GM06990 (cell line): ENCODE measurements at regions not wholly inside any gene's neighbourhood (a gene's known extent, or its start where the extent isn't known, plus 50 kb on each side); places are given as distances from the start of the nearest gene placed in this dataset.

Source experiments
- DNase-seq: peaks from one replicate; pipeline ENCODE4 v3.0.0-alpha.2; 2011; ENCODE audit not compliant: insufficient read length; ENCODE audit errors: extremely low read depth
- H3K27me3 ChIP-seq: replicated peaks from 2 replicates; pipeline ENCODE4 v1.6.0; 2011; ENCODE audit warnings: low read length; ENCODE audit not compliant: control insufficient read depth, insufficient read depth
- H3K36me3 ChIP-seq: 2 replicates; pipeline ENCODE4 v1.5.1; 2011; ENCODE audit warnings: low read length; ENCODE audit not compliant: control insufficient read depth, insufficient read depth
- H3K4me3 ChIP-seq: replicated peaks from 2 replicates; pipeline ENCODE4 v1.5.1; 2011; ENCODE audit warnings: low read depth, mild to moderate bottlenecking, control low read depth, low read length
- CTCF ChIP-seq: IDR thresholded peaks from 2 replicates; pipeline ENCODE4 v1.5.1; 2011; ENCODE audit warnings: low read length, control low read depth, mild to moderate bottlenecking, inconsistent platforms; ENCODE audit not compliant: insufficient read depth, poor library complexity, severe bottlenecking

DNA sequence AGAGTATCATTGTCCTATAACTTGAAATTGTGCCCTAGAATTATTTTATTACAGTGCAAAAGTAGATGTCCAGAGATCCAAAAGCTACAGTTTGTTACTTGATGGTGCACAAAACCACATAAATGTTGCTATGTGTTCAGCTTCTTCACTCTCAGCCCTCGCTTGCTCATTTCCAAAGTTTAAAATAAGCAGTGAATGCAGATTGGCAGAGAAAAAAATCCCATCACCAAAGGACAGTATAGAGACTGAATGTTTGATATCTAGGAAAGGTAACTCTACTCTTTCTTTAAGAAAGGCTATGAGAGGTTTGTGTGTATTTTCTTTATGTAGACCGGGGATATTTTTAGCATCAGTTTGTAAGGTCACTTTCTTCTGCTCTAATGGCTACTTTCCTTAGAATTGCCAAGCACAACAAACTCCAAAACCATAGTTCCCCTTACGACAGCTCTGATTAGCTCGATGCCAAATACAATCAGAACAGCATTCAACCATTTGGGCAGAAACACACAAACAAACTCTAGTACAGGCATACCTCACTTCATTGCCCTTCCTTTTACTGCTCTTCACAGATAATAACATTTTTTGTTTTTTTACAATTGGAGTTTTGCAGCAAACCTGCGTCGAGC, 164.1 kb upstream of the CCDC54 start:
- Histone ChIP-seq H3K36me3 (no peaks in the 10 kb centered on the region), H3K27me3 (no peaks in the 10 kb centered on the region), H3K4me3 (no peak overlapping the region)
- no peak for TF ChIP-seq CTCF
- DNase-seq, result no peak

DNA sequence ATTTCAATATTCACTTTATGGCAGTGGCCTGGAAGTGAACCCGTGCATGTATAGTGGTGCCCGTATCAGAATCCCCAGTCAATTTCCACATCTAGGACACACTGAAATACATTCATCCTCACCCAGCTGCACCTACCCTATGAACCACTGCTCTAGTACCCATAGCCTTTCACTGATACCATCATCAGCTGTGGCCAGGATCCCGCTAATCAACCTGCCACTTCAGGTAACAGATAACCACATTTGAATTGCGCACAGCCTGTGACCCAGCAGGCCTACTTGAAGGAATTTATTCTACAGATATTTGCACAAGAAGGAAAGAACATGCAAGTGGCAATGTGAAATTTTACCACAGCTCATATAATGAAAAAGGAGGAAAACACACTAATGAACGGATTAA, 161.0 kb upstream of the CCDC54 start:
- TF ChIP-seq CTCF, result no peak
- no peak overlapping the region for H3K4me3 ChIP-seq
- H3K36me3 ChIP-seq, result no peaks in the 10 kb centered on the region
- DNase-seq, result no peak
- H3K27me3 ChIP-seq, result no peaks in the 10 kb centered on the region

DNA sequence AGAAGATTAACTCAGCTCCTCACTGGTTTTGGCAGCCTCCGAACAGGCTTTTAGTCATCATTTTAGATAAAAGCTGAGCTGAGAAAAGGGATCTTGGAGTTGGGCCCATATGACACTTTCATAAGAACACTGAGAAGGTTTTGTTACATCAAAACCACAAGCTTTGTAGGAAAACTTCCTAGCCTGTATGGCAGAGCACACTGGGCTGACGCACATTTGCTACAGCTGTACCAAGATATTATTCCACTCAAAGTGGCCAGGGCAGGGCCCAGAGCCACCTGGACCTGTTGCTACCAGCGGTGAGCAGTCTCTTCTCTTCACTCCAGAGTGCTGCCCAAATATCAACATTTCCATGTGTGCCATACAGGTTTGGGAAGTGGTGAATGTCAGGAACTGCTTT, 160.5 kb upstream of the CCDC54 start:
- TF ChIP-seq CTCF, result no peak
- Histone ChIP-seq H3K4me3 (no peak overlapping the region), H3K27me3 (no peaks in the 10 kb centered on the region), H3K36me3 (no peaks in the 10 kb centered on the region)
- DNase-seq, result no peak

DNA sequence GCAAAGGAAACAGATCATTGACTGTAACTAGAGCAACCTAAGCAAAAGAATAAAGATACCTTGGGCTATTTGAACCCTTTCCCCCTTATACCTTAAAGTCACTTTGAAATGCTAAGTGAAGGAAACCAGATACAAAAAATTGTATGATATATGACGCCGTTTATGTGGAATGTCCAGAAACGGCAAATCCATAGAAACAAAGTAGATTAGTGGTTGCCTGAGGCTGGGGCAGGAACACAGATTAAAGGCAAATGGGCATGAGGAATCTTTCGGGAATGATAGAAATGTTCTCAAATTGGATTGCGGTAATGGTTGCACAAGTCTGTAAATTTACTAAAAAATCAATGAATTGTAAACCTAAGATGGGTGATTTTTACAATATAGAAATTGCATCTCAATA, 160.1 kb upstream of the CCDC54 start:
- Histone ChIP-seq H3K4me3 (no peak overlapping the region), H3K36me3 (no peaks in the 10 kb centered on the region), H3K27me3 (no peaks in the 10 kb centered on the region)
- no peak for DNase-seq
- TF ChIP-seq CTCF, result no peak

DNA sequence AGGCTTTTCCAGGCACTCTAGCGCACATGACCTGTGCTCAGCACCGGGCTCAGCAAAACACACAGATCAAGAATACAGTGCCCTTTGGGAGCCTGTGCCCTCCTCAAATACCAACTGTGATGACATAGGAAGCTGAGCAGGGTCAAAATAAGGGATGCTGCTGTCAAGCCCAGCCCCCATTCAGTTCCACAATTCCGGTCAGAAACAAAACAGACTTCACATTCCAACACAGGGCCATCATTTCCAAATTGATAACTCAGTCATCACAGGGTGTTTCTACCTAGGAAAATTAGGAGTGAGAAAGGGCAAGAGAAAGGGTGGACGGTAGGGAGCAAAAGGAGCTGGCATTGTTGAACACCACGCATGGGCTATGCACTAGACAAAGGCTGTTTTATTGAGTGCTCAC, 158.4 kb upstream of the CCDC54 start:
- TF ChIP-seq CTCF, result no peak
- no peak for DNase-seq
- H3K4me3 ChIP-seq, result no peak overlapping the region
- H3K27me3 ChIP-seq, result no peaks in the 10 kb centered on the region
- no peaks in the 10 kb centered on the region for H3K36me3 ChIP-seq

GRCh38 chr3:107220538-107220937, 156.7 kb upstream of the CCDC54 start:
- no peak for TF ChIP-seq CTCF
- no peak for DNase-seq
- Histone ChIP-seq H3K27me3 (no peaks in the 10 kb centered on the region), H3K4me3 (no peak overlapping the region), H3K36me3 (no peaks in the 10 kb centered on the region)
